ENCODE measurements at regions not wholly inside any gene's neighbourhood (a gene's known extent, or its start where the extent isn't known, plus 50 kb on each side); places are given as distances from the start of the nearest gene placed in this dataset.

DNA sequence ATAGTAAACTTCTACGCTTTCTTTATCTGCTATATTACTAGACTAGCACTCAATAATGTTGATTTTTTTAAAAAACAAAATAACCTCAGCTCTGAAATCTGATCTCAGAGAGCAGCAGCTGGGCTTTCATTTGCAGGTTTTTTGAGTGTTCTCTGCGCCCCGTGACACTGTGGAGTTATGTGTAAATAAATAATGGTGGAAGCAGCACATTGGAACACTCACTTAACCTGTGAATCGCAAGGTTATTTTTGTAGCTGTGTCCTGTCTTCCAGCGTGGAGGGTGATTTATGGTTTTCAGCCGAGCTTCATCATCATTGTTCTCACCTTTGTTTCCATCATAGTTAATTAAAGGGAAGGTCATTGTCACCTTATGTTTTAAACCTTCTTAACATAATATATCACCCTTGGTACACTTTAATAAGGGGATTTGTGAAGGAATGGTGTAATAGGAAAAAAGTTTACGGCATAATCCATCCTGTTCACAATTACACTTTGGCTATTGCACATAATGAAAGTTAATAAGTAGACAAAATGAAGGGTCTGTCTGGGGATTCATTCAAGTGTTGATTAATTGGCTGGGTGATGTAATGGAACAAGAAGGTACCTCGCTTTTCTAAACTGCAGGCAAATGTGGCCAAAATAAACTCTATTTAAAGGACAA, 493.3 kb upstream of the ADAMTS16 start:
- no TSS peak for BruUV-seq (replicated peaks)
- DNase-seq: no peak
- Mint-ChIP-seq H3K4me1 (ENCODE audit: low read depth, unreplicated experiment) (no peaks in the 10 kb centered on the region), H3K36me3 (ENCODE audit: insufficient read depth, unreplicated experiment) (no peaks in the 10 kb centered on the region), H3K27ac (ENCODE audit: unreplicated experiment) (no peak overlapping the region), H3K4me3 (ENCODE audit: low read depth, unreplicated experiment) (no peak overlapping the region), H3K9me3 (ENCODE audit: low read depth, unreplicated experiment) (peaks cover 21% of the 10 kb centered on the region), H3K27me3 (ENCODE audit: unreplicated experiment) (no peaks in the 10 kb centered on the region)
- CTCF ChIA-PET: no interaction called here
- no peak for TF ChIP-seq CTCF (IDR thresholded peaks at IDR 0.05; ENCODE audit: unreplicated experiment)
- intact Hi-C loops (cut with micrococcal nuclease; ENCODE audit: unreplicated experiment): no loop called here

DNA sequence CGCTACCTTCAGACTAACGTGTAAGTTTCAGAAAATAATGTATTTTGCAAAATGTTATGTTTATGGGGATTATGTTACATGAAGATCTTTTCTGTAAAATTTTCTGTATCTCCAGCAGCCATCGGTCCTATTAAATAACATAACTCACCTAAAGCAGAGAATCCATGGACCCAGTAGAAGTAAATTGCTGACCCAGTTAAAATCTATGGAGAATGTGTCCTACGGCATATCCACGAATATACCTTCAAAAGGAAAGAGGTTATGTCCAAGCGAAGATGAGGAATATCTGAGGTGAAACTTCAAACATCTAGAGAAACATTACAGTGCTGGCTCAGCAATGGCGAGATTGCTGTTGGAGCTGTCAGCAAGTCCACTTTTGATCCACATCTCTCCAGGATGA, 492.2 kb upstream of the ADAMTS16 start:
- intact Hi-C loops (cut with micrococcal nuclease; ENCODE audit: unreplicated experiment): no loop called here
- no peaks in the 10 kb centered on the region for H3K36me3 Mint-ChIP-seq (ENCODE audit: insufficient read depth, unreplicated experiment)
- peaks cover 28% of the 10 kb centered on the region for H3K9me3 Mint-ChIP-seq (ENCODE audit: low read depth, unreplicated experiment)
- BruUV-seq (replicated peaks): no TSS peak
- no peaks in the 10 kb centered on the region for H3K4me1 Mint-ChIP-seq (ENCODE audit: low read depth, unreplicated experiment)
- no peak overlapping the region for H3K27ac Mint-ChIP-seq (ENCODE audit: unreplicated experiment)
- no peaks in the 10 kb centered on the region for H3K27me3 Mint-ChIP-seq (ENCODE audit: unreplicated experiment)
- H3K4me3 Mint-ChIP-seq (ENCODE audit: low read depth, unreplicated experiment): no peak overlapping the region
- CTCF ChIA-PET: no interaction called here
- no peak for TF ChIP-seq CTCF (IDR thresholded peaks at IDR 0.05; ENCODE audit: unreplicated experiment)
- DNase-seq: no peak

DNA sequence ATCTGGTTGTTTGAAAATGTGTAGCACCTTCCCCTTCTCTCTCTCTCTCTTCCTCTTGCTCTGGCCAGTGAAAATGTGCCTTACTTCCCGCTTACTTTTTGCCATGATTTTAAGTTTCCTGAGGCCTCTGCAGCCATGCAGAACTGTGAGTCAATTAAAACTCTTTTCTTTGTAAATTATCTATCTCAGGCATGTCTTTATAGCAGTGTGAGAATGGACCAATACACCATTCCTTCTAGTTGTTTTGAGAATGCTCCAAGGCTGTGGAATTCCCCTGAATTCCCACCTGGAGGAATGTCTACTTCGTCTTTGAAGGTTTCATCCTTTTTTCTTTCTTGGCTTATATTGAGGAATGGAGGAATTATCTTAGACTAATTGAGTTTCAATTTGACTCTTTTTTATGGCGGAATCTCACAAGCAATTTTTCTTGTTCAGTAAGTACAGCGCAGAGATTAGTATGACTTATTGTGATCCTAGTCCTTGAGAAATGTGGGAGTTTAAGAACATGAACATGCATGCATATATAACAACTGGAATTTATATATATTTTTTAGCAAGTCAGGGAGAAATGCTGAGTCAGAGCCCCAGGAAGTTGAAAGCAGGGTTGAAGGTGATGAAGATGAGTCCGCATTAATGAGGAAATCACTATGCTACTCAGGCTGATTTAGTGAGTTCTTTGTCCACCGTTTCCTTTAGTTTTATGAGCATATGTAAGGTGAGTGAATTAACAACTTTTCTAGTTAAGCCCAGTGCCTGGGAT, 488.1 kb upstream of the ADAMTS16 start:
- Mint-ChIP-seq H3K4me3 (ENCODE audit: low read depth, unreplicated experiment) (no peak overlapping the region), H3K27me3 (ENCODE audit: unreplicated experiment) (no peaks in the 10 kb centered on the region), H3K4me1 (ENCODE audit: low read depth, unreplicated experiment) (no peaks in the 10 kb centered on the region), H3K36me3 (ENCODE audit: insufficient read depth, unreplicated experiment) (no peaks in the 10 kb centered on the region), H3K9me3 (ENCODE audit: low read depth, unreplicated experiment) (peaks cover 31% of the 10 kb centered on the region), H3K27ac (ENCODE audit: unreplicated experiment) (no peak overlapping the region)
- TF ChIP-seq CTCF (IDR thresholded peaks at IDR 0.05; ENCODE audit: unreplicated experiment): no peak
- DNase-seq: no peak
- CTCF ChIA-PET: no interaction called here
- intact Hi-C loops (cut with micrococcal nuclease; ENCODE audit: unreplicated experiment): no loop called here
- no TSS peak for BruUV-seq (replicated peaks)

GRCh38 chr5:4653475-4653874, 486.7 kb upstream of the ADAMTS16 start:
- intact Hi-C loops (cut with micrococcal nuclease; ENCODE audit: unreplicated experiment): no loop called here
- H3K9me3 Mint-ChIP-seq (ENCODE audit: low read depth, unreplicated experiment): peaks cover 36% of the 10 kb centered on the region
- H3K27ac Mint-ChIP-seq (ENCODE audit: unreplicated experiment): no peak overlapping the region
- CTCF ChIA-PET: no interaction called here
- H3K4me3 Mint-ChIP-seq (ENCODE audit: low read depth, unreplicated experiment): no peak overlapping the region
- BruUV-seq (replicated peaks): no TSS peak
- H3K4me1 Mint-ChIP-seq (ENCODE audit: low read depth, unreplicated experiment): no peaks in the 10 kb centered on the region
- no peak for DNase-seq
- H3K36me3 Mint-ChIP-seq (ENCODE audit: insufficient read depth, unreplicated experiment): no peaks in the 10 kb centered on the region
- TF ChIP-seq CTCF (IDR thresholded peaks at IDR 0.05; ENCODE audit: unreplicated experiment): no peak
- no peaks in the 10 kb centered on the region for H3K27me3 Mint-ChIP-seq (ENCODE audit: unreplicated experiment)
